ENCODE measurements at regions not wholly inside any gene's neighbourhood (a gene's known extent, or its start where the extent isn't known, plus 50 kb on each side); places are given as distances from the start of the nearest gene placed in this dataset.

- FAIRE-seq (no peak), DNase-seq (ENCODE audit: insufficient read length, low spot score) (no peak)
These were observed 1013.3 kb downstream of the TUSC7 start for GRCh38 chr3:117722856-117723255.

GRCh38 chr3:117723825-117724224 is 1014.2 kb downstream of the TUSC7 start:
- FAIRE-seq (no peak), DNase-seq (ENCODE audit: insufficient read length, low spot score) (no peak)

- DNase-seq (ENCODE audit: insufficient read length, low spot score) (no peak), FAIRE-seq (no peak)
These were observed 1015.7 kb downstream of the TUSC7 start for GRCh38 chr3:117725314-117725713.

- no peak for FAIRE-seq
- no peak for DNase-seq (ENCODE audit: insufficient read length, low spot score)
These were observed 1017.2 kb downstream of the TUSC7 start for GRCh38 chr3:117726776-117727175.

- FAIRE-seq (no peak), DNase-seq (ENCODE audit: insufficient read length, low spot score) (no peak)
These were observed 1018.6 kb downstream of the TUSC7 start for GRCh38 chr3:117728226-117728625.

- FAIRE-seq, result no peak
- DNase-seq (ENCODE audit: insufficient read length, low spot score), result no peak
These were observed 1024.9 kb downstream of the TUSC7 start for GRCh38 chr3:117734496-117734895.

GRCh38 chr3:117735481-117736101 is 1026.0 kb downstream of the TUSC7 start:
- DNase-seq (ENCODE audit: insufficient read length, low spot score), result no peak
- no peak for FAIRE-seq

- FAIRE-seq, result no peak
- DNase-seq (ENCODE audit: insufficient read length, low spot score), result no peak
These were observed 1027.3 kb downstream of the TUSC7 start for GRCh38 chr3:117736846-117737245.

- FAIRE-seq (no peak), DNase-seq (ENCODE audit: insufficient read length, low spot score) (no peak)
These were observed 1034.4 kb downstream of the TUSC7 start for GRCh38 chr3:117743993-117744392.

GRCh38 chr3:117744935-117745334 is 1035.4 kb downstream of the TUSC7 start:
- no peak for FAIRE-seq

GRCh38 chr3:117745516-117745915 is 1035.9 kb downstream of the TUSC7 start:
- FAIRE-seq (no peak), DNase-seq (ENCODE audit: insufficient read length, low spot score) (no peak)

More at GRCh38 chr3:117744935-117745334, 1035.4 kb downstream of the TUSC7 start:
- DNase-seq (ENCODE audit: insufficient read length, low spot score), result no peak

- no peak for DNase-seq (ENCODE audit: insufficient read length, low spot score)
- FAIRE-seq, result no peak
These were observed 1036.5 kb downstream of the TUSC7 start for GRCh38 chr3:117746066-117746465.

- DNase-seq (ENCODE audit: insufficient read length, low spot score) (no peak), FAIRE-seq (no peak)
These were observed 1038.6 kb downstream of the TUSC7 start for GRCh38 chr3:117748131-117748530.

GRCh38 chr3:117750674-117751269 is 1041.2 kb downstream of the TUSC7 start:
- no peak for DNase-seq (ENCODE audit: insufficient read length, low spot score)
- no peak for FAIRE-seq

GRCh38 chr3:117751651-117752050 is 1042.1 kb downstream of the TUSC7 start:
- DNase-seq (ENCODE audit: insufficient read length, low spot score) (no peak), FAIRE-seq (no peak)

- FAIRE-seq, result no peak
- DNase-seq (ENCODE audit: insufficient read length, low spot score), result no peak
These were observed 1043.6 kb downstream of the TUSC7 start for GRCh38 chr3:117752984-117753717.

- FAIRE-seq (no peak), DNase-seq (ENCODE audit: insufficient read length, low spot score) (no peak)
These were observed 1044.5 kb downstream of the TUSC7 start for GRCh38 chr3:117754058-117754457.

GRCh38 chr3:117754841-117755240 is 1045.3 kb downstream of the TUSC7 start:
- no peak for DNase-seq (ENCODE audit: insufficient read length, low spot score)
- no peak for FAIRE-seq

- FAIRE-seq (no peak), DNase-seq (ENCODE audit: insufficient read length, low spot score) (no peak)
These were observed 1047.0 kb downstream of the TUSC7 start for GRCh38 chr3:117756563-117756962.

- FAIRE-seq (no peak), DNase-seq (ENCODE audit: insufficient read length, low spot score) (no peak)
These were observed 1052.4 kb downstream of the TUSC7 start for GRCh38 chr3:117761703-117762620.

- FAIRE-seq (no peak), DNase-seq (ENCODE audit: insufficient read length, low spot score) (no peak)
These were observed 1053.0 kb downstream of the TUSC7 start for GRCh38 chr3:117762621-117763037.
